H9 (cell line): ENCODE measurements at regions not wholly inside any gene's neighbourhood (a gene's known extent, or its start where the extent isn't known, plus 50 kb on each side); places are given as distances from the start of the nearest gene placed in this dataset.
"Not testable (repeated sequence)": the region's sequence is repeated elsewhere in the genome, so short reads cannot be mapped to it uniquely, and the experiment has no call there.

ENCODE experiments used
- DNase-seq: peaks from one replicate; pipeline ENCODE4 v3.0.0-alpha.2; 2017
- H2AFZ ChIP-seq: one replicate; pipeline ENCODE4 v1.6.1; 2013; ENCODE audit warnings: mild to moderate bottlenecking, low read length, control low read depth, moderate library complexity
- H2AK5ac ChIP-seq: 2 replicates; pipeline ENCODE4 v1.6.1; 2013; ENCODE audit warnings: low read length, control low read depth, mixed read lengths; ENCODE audit not compliant: insufficient read length
- H2BK120ac ChIP-seq: one replicate; pipeline ENCODE4 v1.6.1; 2013; ENCODE audit warnings: low read depth, mild to moderate bottlenecking, low read length, control low read depth, inconsistent platforms; ENCODE audit not compliant: poor library complexity, severe bottlenecking
- H2BK12ac ChIP-seq: 2 replicates; pipeline ENCODE4 v1.6.1; 2013; ENCODE audit warnings: low read length, control low read depth, mixed read lengths, low read depth; ENCODE audit not compliant: insufficient read length
- H2BK15ac ChIP-seq: 2 replicates; pipeline ENCODE4 v1.6.1; 2013; ENCODE audit warnings: low read depth, low read length, control low read depth
- H2BK20ac ChIP-seq: one replicate; pipeline ENCODE4 v1.6.1; 2013; ENCODE audit warnings: low read depth, mild to moderate bottlenecking, low read length, control low read depth, inconsistent platforms; ENCODE audit not compliant: poor library complexity, severe bottlenecking
- H2BK5ac ChIP-seq: 2 replicates; pipeline ENCODE4 v1.6.1; 2013; ENCODE audit warnings: low read length, control low read depth, mixed read lengths; ENCODE audit not compliant: insufficient read length
- H3K14ac ChIP-seq: 2 replicates; pipeline ENCODE4 v1.6.1; 2013; ENCODE audit warnings: low read length, control low read depth; ENCODE audit not compliant: insufficient read depth
- H3K18ac ChIP-seq: 2 replicates; pipeline ENCODE4 v1.6.1; 2013; ENCODE audit warnings: low read depth, mild to moderate bottlenecking, mixed read lengths, low read length, control low read depth; ENCODE audit not compliant: insufficient read length
- H3K23ac ChIP-seq: 2 replicates; pipeline ENCODE4 v1.6.1; 2013; ENCODE audit warnings: low read length, control low read depth, mixed read lengths, low read depth; ENCODE audit not compliant: insufficient read length
- H3K23me2 ChIP-seq: 2 replicates; pipeline ENCODE4 v1.6.1; 2013; ENCODE audit warnings: low read depth, mild to moderate bottlenecking, mixed read lengths, low read length, control low read depth; ENCODE audit not compliant: insufficient read length, poor library complexity, severe bottlenecking
- H3K27ac ChIP-seq: 2 replicates; pipeline ENCODE4 v1.5.1; 2013; ENCODE audit warnings: low read length, control low read depth, mixed read lengths, low read depth; ENCODE audit not compliant: insufficient read length
- H3K27me3 ChIP-seq: 2 replicates; pipeline ENCODE4 v1.6.1; 2013; ENCODE audit warnings: low read length, control low read depth, inconsistent platforms; ENCODE audit not compliant: insufficient read depth
- H3K4ac ChIP-seq: 2 replicates; pipeline ENCODE4 v1.6.1; 2013; ENCODE audit warnings: low read depth, mild to moderate bottlenecking, control low read depth, inconsistent platforms, low read length, moderate library complexity
- H3K4me1 ChIP-seq: 2 replicates; pipeline ENCODE4 v1.6.1; 2013; ENCODE audit warnings: low read length, control low read depth, inconsistent platforms; ENCODE audit not compliant: insufficient read depth
- H3K4me2 ChIP-seq: 2 replicates; pipeline ENCODE4 v1.6.1; 2013; ENCODE audit warnings: low read length, control low read depth, mixed read lengths; ENCODE audit not compliant: insufficient read length, insufficient read depth
- H3K56ac ChIP-seq: 2 replicates; pipeline ENCODE4 v1.6.1; 2013; ENCODE audit warnings: low read depth, mild to moderate bottlenecking, mixed read lengths, low read length, control low read depth; ENCODE audit not compliant: insufficient read length
- H3K79me1 ChIP-seq: 2 replicates; pipeline ENCODE4 v1.6.1; 2013; ENCODE audit warnings: low read depth, mild to moderate bottlenecking, moderate library complexity, low read length, control low read depth, inconsistent platforms; ENCODE audit not compliant: insufficient read depth, poor library complexity, severe bottlenecking
- H3K79me2 ChIP-seq: 2 replicates; pipeline ENCODE4 v1.6.1; 2013; ENCODE audit warnings: low read length, control low read depth, inconsistent platforms; ENCODE audit not compliant: insufficient read depth
- H3K9ac ChIP-seq: 2 replicates; pipeline ENCODE4 v1.6.1; 2013; ENCODE audit warnings: low read length, control low read depth, mixed read lengths; ENCODE audit not compliant: insufficient read length; ENCODE audit errors: extremely low read depth
- H3K9me3 ChIP-seq: one replicate; pipeline ENCODE4 v1.6.1; 2013; ENCODE audit warnings: low read depth, low read length, inconsistent platforms; ENCODE audit not compliant: control insufficient read depth
- H3T11ph ChIP-seq: one replicate; pipeline ENCODE4 v1.6.1; 2013; ENCODE audit warnings: mild to moderate bottlenecking, low read length, control low read depth, inconsistent platforms
- H4K20me1 ChIP-seq: one replicate; pipeline ENCODE4 v1.6.1; 2013; ENCODE audit not compliant: control insufficient read depth, insufficient read length, insufficient read depth
- H4K5ac ChIP-seq: 2 replicates; pipeline ENCODE4 v1.6.1; 2013; ENCODE audit warnings: low read depth, mild to moderate bottlenecking, mixed read lengths, low read length, control low read depth; ENCODE audit not compliant: insufficient read length
- H4K8ac ChIP-seq: replicated peaks from 2 replicates; pipeline ENCODE4 v1.6.1; 2013; ENCODE audit warnings: low read length, control low read depth, mixed read lengths, low read depth; ENCODE audit not compliant: insufficient read length
- H4K91ac ChIP-seq: 2 replicates; pipeline ENCODE4 v1.6.1; 2013; ENCODE audit warnings: low read depth, mild to moderate bottlenecking, moderate library complexity, mixed read lengths, low read length, control low read depth; ENCODE audit not compliant: insufficient read length
- H3K27ac Mint-ChIP-seq, 3 experiments: 2 replicates in 2 of 3; 3 replicates in 1 of 3; pipeline ENCODE4 v1.8.0; 2020 to 2021; ENCODE audit warnings: mixed read lengths in 3 of 3, mild to moderate bottlenecking in 1 of 3, moderate library complexity in 1 of 3
- H3K27me3 Mint-ChIP-seq: 2 replicates; pipeline ENCODE4 v1.8.0; 2021; ENCODE audit warnings: low read depth, mild to moderate bottlenecking, moderate library complexity, mixed read lengths
- H3K36me3 Mint-ChIP-seq, 3 experiments: 2 replicates in 2 of 3; 3 replicates in 1 of 3; pipeline ENCODE4 v1.8.0; 2020 to 2021; ENCODE audit warnings: low read depth in 3 of 3, mixed read lengths in 3 of 3; ENCODE audit not compliant: insufficient read depth in 1 of 3
- H3K4me1 Mint-ChIP-seq, 2 experiments: 2 replicates each; pipeline ENCODE4 v1.8.0; 2020; ENCODE audit warnings: mixed read lengths in 2 of 2
- H3K4me3 Mint-ChIP-seq, 2 experiments: 2 replicates in 1 of 2; 3 replicates in 1 of 2; pipeline ENCODE4 v1.8.0; 2020 to 2021; ENCODE audit warnings: mild to moderate bottlenecking in 2 of 2, mixed read lengths in 2 of 2, moderate library complexity in 1 of 2
- H3K9me3 Mint-ChIP-seq, 2 experiments: 2 replicates in 1 of 2; 3 replicates in 1 of 2; pipeline ENCODE4 v1.8.0; 2020; ENCODE audit warnings: mild to moderate bottlenecking in 2 of 2, mixed read lengths in 2 of 2, moderate library complexity in 1 of 2
- WGBS: extraction: QIAGEN DNeasy Blood & Tissue Kit; methylation state at CpG from one replicate; pipeline ENCODE4 v1.1.7; 2013; ENCODE audit warnings: missing lambda C conversion rate, low lambda C conversion rate, mixed read lengths; ENCODE audit not compliant: insufficient read length; ENCODE audit errors: extremely low coverage; 5-methylcytosine and 5-hydroxymethylcytosine counted together
- TF ChIP-seq, protein P1 (sequence below): fragments of 200-600 bp; sonication (generic); conservative IDR thresholded peaks from 3 replicates; pipeline ENCODE4 v1.8.0; 2021; ENCODE audit warnings: antibody characterized with exemption, mild to moderate bottlenecking

DNA sequence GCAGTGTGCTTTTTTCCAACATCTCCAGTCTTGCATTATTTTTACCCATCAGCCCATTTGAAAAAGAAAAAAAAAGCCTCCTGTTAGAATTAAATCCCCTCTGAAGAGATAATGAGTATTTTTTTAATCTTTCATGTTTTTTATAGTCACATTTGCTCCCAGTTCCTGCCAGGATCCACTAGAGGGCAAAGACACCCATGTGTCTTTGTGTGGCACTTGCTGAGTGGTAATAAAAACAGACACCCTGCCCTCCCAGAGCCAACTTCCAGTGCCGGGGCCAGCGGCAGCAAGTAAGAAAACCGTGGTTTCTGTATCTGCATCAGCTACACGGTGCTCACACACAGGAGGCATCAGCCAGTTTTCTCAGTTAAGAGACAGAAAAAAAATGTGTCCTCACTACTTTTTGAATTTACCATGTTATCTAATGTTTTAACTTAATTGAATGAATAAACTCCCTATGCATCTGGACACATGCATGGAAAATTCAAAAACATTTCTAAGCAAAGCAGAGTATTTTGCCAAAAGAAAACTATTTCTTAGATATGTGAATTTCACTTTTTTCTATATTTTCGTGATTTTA lies 70.2 kb upstream of the PLEKHG4B start:
- H3K36me3 Mint-ChIP-seq, result no peaks in the 10 kb centered on the region
- H2AFZ ChIP-seq, result no peak overlapping the region

DNA sequence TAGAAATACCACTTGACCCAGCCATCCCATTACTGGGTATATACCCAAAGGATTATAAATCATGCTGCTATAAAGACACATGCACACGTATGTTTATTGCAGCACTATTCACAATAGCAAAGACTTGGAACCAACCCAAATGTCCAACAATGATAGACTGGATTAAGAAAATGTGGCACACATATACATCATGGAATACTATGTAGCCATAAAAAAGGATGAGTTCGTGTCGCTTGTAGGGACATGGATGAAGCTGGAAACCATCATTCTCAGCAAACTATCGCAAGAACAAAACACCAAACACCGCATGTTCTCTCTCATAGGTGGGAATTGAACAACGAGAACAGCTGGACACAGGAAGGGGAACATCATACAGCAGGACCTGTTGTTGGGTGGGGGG lies 68.1 kb upstream of the PLEKHG4B start:
- H2BK120ac ChIP-seq, H3K23ac ChIP-seq, H2AFZ ChIP-seq, H3K4me1 Mint-ChIP-seq, H3K4me2 ChIP-seq, H2BK15ac ChIP-seq, H2AK5ac ChIP-seq, H3K27ac ChIP-seq, H3K9me3 ChIP-seq, H3K36me3 Mint-ChIP-seq, H3K4me3 Mint-ChIP-seq, H3K27me3 ChIP-seq, H3K27ac Mint-ChIP-seq, H4K5ac ChIP-seq, H3K4ac ChIP-seq, H3K18ac ChIP-seq, H3K23me2 ChIP-seq, H3K79me2 ChIP-seq, H3K79me1 ChIP-seq, H3K9ac ChIP-seq, H4K91ac ChIP-seq, H3K14ac ChIP-seq, H3K4me1 ChIP-seq, DNase-seq, H2BK12ac ChIP-seq, H3K56ac ChIP-seq, H4K8ac ChIP-seq, H2BK5ac ChIP-seq, H2BK20ac ChIP-seq, H3T11ph ChIP-seq, H4K20me1 ChIP-seq: not testable (repeated sequence)
- WGBS, result no CpG with 5 or more reads among the region's 6 CpGs
- Mint-ChIP-seq H3K27me3 (peaks cover 58% of the 10 kb centered on the region), H3K9me3 (peaks cover 9 to 10% of the 10 kb centered on the region in 2 experiments; a peak in 4 of 5 replicates)

More for the DNA sequence above, 70.2 kb upstream of the PLEKHG4B start:
- Histone ChIP-seq H3K9ac (no peak overlapping the region), H2BK15ac (no peak overlapping the region), H2BK120ac (no peak overlapping the region), H3K4ac (no peak overlapping the region), H2BK20ac (no peak overlapping the region), H4K8ac (no peak overlapping the region), H3K9me3 (no peaks in the 10 kb centered on the region), H2BK5ac (no peak overlapping the region), H3K4me1 (no peaks in the 10 kb centered on the region), H3K23ac (no peak overlapping the region), H3K79me2 (no peaks in the 10 kb centered on the region), H3T11ph (no peak overlapping the region), H3K23me2 (no peaks in the 10 kb centered on the region), H3K27me3 (no peaks in the 10 kb centered on the region), H2BK12ac (no peak overlapping the region), H3K79me1 (no peaks in the 10 kb centered on the region), H4K5ac (no peak overlapping the region), H2AK5ac (no peak overlapping the region), H3K18ac (no peak overlapping the region), H3K56ac (no peak overlapping the region), H4K20me1 (no peaks in the 10 kb centered on the region), H3K14ac (no peak overlapping the region), H4K91ac (no peak overlapping the region), H3K4me2 (no peak overlapping the region), H3K27ac (no peak overlapping the region)
- TF ChIP-seq, protein P1, sequence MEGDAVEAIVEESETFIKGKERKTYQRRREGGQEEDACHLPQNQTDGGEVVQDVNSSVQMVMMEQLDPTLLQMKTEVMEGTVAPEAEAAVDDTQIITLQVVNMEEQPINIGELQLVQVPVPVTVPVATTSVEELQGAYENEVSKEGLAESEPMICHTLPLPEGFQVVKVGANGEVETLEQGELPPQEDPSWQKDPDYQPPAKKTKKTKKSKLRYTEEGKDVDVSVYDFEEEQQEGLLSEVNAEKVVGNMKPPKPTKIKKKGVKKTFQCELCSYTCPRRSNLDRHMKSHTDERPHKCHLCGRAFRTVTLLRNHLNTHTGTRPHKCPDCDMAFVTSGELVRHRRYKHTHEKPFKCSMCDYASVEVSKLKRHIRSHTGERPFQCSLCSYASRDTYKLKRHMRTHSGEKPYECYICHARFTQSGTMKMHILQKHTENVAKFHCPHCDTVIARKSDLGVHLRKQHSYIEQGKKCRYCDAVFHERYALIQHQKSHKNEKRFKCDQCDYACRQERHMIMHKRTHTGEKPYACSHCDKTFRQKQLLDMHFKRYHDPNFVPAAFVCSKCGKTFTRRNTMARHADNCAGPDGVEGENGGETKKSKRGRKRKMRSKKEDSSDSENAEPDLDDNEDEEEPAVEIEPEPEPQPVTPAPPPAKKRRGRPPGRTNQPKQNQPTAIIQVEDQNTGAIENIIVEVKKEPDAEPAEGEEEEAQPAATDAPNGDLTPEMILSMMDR, result peak; percentile 52
- Mint-ChIP-seq H3K9me3 (no peaks in the 10 kb centered on the region), H3K27ac (no peak overlapping the region), H3K4me1 (peaks cover 0 to 6% of the 10 kb centered on the region in 2 experiments; a peak in 2 of 4 replicates), H3K4me3 (no peak overlapping the region), H3K27me3 (peaks cover 39% of the 10 kb centered on the region)
- WGBS, result no CpG with 5 or more reads among the region's 5 CpGs
- DNase-seq, result no peak
